ENCODE measurements at regions not wholly inside any gene's neighbourhood (a gene's known extent, or its start where the extent isn't known, plus 50 kb on each side); places are given as distances from the start of the nearest gene placed in this dataset.
"Not testable (repeated sequence)": the region's sequence is repeated elsewhere in the genome, so short reads cannot be mapped to it uniquely, and the experiment has no call there.

- no peak for DNase-seq
These were observed 1086.1 kb downstream of the GRM8 start for GRCh38 chr7:126166645-126167044.

GRCh38 chr7:126163647-126164046 is 1089.1 kb downstream of the GRM8 start:
- no peak for DNase-seq

- no peak for DNase-seq
These were observed 1095.3 kb downstream of the GRM8 start for GRCh38 chr7:126157391-126157790.

- no peak for DNase-seq
These were observed 1102.3 kb downstream of the GRM8 start for GRCh38 chr7:126150278-126150958.

GRCh38 chr7:126140858-126141466 is 1111.8 kb downstream of the GRM8 start:
- no peak for DNase-seq

- DNase-seq: no peak
These were observed 1132.8 kb downstream of the GRM8 start for GRCh38 chr7:126119981-126120380.

GRCh38 chr7:126103582-126103981 is 1149.2 kb downstream of the GRM8 start:
- no peak for DNase-seq

- no peak for DNase-seq
These were observed 1153.4 kb upstream of the POT1 start for GRCh38 chr7:126083014-126083413.

- DNase-seq: no peak
These were observed 1150.0 kb upstream of the POT1 start for GRCh38 chr7:126079581-126079980.

- no peak for DNase-seq
These were observed 1149.5 kb upstream of the POT1 start for GRCh38 chr7:126079151-126079550.

- no peak for DNase-seq
These were observed 1136.1 kb upstream of the POT1 start for GRCh38 chr7:126065766-126066165.

GRCh38 chr7:126057979-126058378 is 1128.4 kb upstream of the POT1 start:
- DNase-seq: no peak

GRCh38 chr7:126056613-126057012 is 1127.0 kb upstream of the POT1 start:
- DNase-seq: not testable (repeated sequence)

- DNase-seq: no peak
These were observed 1122.6 kb upstream of the POT1 start for GRCh38 chr7:126052229-126052628.

- DNase-seq: no peak
These were observed 1115.0 kb upstream of the POT1 start for GRCh38 chr7:126044662-126045061.

GRCh38 chr7:126041472-126041871 is 1111.8 kb upstream of the POT1 start:
- DNase-seq: no peak

GRCh38 chr7:126040114-126041045 is 1110.8 kb upstream of the POT1 start:
- DNase-seq: no peak

GRCh38 chr7:126026421-126027088 is 1096.9 kb upstream of the POT1 start:
- DNase-seq: no peak

- DNase-seq: no peak
These were observed 1092.8 kb upstream of the POT1 start for GRCh38 chr7:126022452-126022851.

GRCh38 chr7:126016722-126017121 is 1087.1 kb upstream of the POT1 start:
- DNase-seq: no peak

GRCh38 chr7:126005064-126005463 is 1075.4 kb upstream of the POT1 start:
- no peak for DNase-seq

- no peak for DNase-seq
These were observed 1071.7 kb upstream of the POT1 start for GRCh38 chr7:126001349-126001748.

GRCh38 chr7:125984795-125985194 is 1055.2 kb upstream of the POT1 start:
- no peak for DNase-seq
